ENCODE measurements at regions not wholly inside any gene's neighbourhood (a gene's known extent, or its start where the extent isn't known, plus 50 kb on each side); places are given as distances from the start of the nearest gene placed in this dataset.

DNA sequence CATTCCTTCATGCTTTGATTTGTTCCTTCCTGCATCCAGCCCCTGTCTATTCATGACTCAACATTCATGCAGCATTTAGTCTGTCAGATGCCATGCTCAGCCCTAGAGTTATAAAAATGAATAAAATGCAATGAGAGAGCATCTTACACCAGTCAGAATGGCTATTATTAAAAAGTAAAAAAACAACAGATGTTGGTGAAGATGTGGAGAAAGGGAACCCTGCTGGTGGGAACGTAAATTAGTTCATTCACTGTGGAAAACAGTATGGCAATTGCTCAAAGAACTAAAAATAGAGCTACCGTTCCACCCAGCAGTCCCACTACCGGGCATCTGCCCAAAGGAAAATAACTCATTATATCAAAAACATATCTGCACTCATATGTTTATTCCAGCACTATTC, 70.0 kb upstream of the GTF3A start:
- DNase-seq (ENCODE audit: low read depth), result no peak
- no peaks in the 10 kb centered on the region for H3K36me3 ChIP-seq (ENCODE audit: control insufficient read depth, insufficient read depth, low read length)
- TF ChIP-seq, protein P1, sequence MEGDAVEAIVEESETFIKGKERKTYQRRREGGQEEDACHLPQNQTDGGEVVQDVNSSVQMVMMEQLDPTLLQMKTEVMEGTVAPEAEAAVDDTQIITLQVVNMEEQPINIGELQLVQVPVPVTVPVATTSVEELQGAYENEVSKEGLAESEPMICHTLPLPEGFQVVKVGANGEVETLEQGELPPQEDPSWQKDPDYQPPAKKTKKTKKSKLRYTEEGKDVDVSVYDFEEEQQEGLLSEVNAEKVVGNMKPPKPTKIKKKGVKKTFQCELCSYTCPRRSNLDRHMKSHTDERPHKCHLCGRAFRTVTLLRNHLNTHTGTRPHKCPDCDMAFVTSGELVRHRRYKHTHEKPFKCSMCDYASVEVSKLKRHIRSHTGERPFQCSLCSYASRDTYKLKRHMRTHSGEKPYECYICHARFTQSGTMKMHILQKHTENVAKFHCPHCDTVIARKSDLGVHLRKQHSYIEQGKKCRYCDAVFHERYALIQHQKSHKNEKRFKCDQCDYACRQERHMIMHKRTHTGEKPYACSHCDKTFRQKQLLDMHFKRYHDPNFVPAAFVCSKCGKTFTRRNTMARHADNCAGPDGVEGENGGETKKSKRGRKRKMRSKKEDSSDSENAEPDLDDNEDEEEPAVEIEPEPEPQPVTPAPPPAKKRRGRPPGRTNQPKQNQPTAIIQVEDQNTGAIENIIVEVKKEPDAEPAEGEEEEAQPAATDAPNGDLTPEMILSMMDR (IDR thresholded peaks at IDR 0.05; ENCODE audit: insufficient read depth, low read depth, low read length), result peak; percentile 28
- ChIA-PET POLR2A (no interaction called here), CTCF (interaction anchor here (1.7 to 4.2 kb wide), 2 partner anchors 370 to 408 kb away, joined by 9 to 39 read pairs; no protein-coding TSS in a partner anchor)
- 0 out of 2 replicates have a peak, but pooled peaks cover 2% of the 10 kb centered on the region for H3K27me3 ChIP-seq (ENCODE audit: control insufficient read depth, insufficient read depth, low read length)
- no peak overlapping the region for H3K4me3 ChIP-seq (ENCODE audit: low read depth, low read length)

DNA sequence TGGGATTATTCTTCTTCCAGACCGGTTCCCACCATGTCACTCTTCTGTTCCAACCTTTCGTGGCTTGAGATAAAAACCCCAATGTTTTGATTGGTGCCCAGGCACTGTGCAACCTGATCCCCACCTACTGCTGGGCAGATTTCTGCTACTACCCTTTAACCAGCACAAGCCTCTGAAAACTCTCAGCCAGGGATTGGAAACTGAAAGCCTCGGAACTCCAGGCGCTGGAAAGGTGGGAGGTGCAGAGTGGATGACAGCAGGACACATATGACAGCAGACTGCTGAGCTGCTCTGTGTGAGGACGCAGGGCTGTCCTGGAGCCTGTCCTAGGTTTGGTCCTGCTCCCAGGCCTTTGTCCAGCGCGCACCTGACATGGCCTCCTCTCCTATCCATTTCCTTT, 68.5 kb upstream of the GTF3A start:
- no peaks in the 10 kb centered on the region for H3K36me3 ChIP-seq (ENCODE audit: control insufficient read depth, insufficient read depth, low read length)
- CTCF ChIA-PET, result interaction anchor here (1.1 to 4.2 kb wide), 2 partner anchors 368 to 371 kb away, joined by 3 to 39 read pairs; no protein-coding TSS in a partner anchor
- POLR2A ChIA-PET, result no interaction called here
- 0 out of 2 replicates have a peak, but pooled peaks cover 2% of the 10 kb centered on the region for H3K27me3 ChIP-seq (ENCODE audit: control insufficient read depth, insufficient read depth, low read length)
- H3K4me3 ChIP-seq (ENCODE audit: low read depth, low read length), result no peak overlapping the region
- TF ChIP-seq, protein P1 (IDR thresholded peaks at IDR 0.05; ENCODE audit: insufficient read depth, low read depth, low read length), result no peak
- no peak for DNase-seq (ENCODE audit: low read depth)

DNA sequence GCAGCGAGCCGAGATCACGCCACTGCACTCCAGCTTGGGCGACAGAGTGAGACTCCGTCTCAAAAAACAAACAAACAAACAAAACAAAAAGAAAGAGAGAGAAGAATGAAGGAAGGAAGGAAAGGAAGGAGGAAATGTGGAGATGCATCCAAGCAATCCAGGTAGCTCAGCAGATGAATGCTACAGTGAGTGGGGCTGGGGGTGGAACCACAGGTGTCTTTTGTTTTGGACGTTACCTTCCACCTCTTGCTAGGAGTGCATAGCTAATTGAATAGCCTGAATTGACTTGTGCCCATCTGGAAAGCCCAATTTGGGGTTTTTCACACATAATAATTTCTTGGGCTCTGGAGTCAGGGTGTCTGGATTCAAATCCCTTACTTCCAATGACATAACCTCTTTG, 66.0 kb upstream of the GTF3A start:
- ChIA-PET CTCF (interaction anchor here (1.0 to 10.7 kb wide), 17 partner anchors 8 to 627 kb away, joined by 3 to 227 read pairs (median 13); no protein-coding TSS in a partner anchor), POLR2A (no interaction called here)
- no peaks in the 10 kb centered on the region for H3K36me3 ChIP-seq (ENCODE audit: control insufficient read depth, insufficient read depth, low read length)
- H3K27me3 ChIP-seq (ENCODE audit: control insufficient read depth, insufficient read depth, low read length), result 0 out of 2 replicates have a peak, but pooled peaks cover 4% of the 10 kb centered on the region
- TF ChIP-seq, protein P1 (IDR thresholded peaks at IDR 0.05; ENCODE audit: insufficient read depth, low read depth, low read length), result no peak
- DNase-seq (ENCODE audit: low read depth), result no peak
- H3K4me3 ChIP-seq (ENCODE audit: low read depth, low read length), result no peak overlapping the region

DNA sequence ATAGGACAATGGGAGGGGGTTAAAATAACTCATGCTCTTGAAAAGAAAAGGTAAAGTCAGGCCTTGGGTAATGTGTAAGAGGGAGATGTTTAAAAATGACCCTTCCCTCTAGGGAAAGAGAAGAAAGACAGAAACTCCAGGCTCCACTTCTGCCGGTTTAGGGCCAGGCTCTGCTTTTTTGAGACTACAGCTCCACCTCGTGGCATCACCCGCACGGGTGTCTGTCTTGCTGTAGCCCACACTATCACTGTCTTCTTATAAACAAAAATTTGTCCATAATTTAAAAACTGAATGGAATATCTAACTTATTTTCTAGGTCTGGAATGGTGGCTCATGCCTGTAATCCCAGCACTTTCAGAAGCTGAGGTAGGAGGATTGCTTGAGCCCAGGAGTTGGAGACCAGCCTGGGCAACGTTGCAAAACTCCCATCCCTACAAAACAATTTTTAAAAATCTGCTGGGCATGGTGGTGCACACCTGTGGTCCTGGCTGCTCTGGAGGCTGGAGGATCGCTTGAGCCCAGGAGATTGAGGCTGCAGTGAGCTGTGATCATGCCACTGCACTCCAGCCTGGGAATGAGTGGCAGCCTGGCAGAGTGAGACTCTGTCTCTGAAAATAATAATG, 65.1 kb upstream of the GTF3A start:
- H3K4me3 ChIP-seq (ENCODE audit: low read depth, low read length), result no peak overlapping the region
- H3K27me3 ChIP-seq (ENCODE audit: control insufficient read depth, insufficient read depth, low read length), result 0 out of 2 replicates have a peak, but pooled peaks cover 4% of the 10 kb centered on the region
- TF ChIP-seq, protein P1 (IDR thresholded peaks at IDR 0.05; ENCODE audit: insufficient read depth, low read depth, low read length), result peak; percentile 82
- ChIA-PET CTCF (interaction anchor here (0.6 to 10.7 kb wide), 28 partner anchors 9 to 626 kb away, joined by 3 to 227 read pairs (median 6); partner anchors contain the start of gene RASL11A), POLR2A (interaction anchor here (0.6 kb wide), 1 partner anchor 74 kb away, joined by 14 read pairs; no protein-coding TSS in a partner anchor)
- no peak for DNase-seq (ENCODE audit: low read depth)
- no peaks in the 10 kb centered on the region for H3K36me3 ChIP-seq (ENCODE audit: control insufficient read depth, insufficient read depth, low read length)

DNA sequence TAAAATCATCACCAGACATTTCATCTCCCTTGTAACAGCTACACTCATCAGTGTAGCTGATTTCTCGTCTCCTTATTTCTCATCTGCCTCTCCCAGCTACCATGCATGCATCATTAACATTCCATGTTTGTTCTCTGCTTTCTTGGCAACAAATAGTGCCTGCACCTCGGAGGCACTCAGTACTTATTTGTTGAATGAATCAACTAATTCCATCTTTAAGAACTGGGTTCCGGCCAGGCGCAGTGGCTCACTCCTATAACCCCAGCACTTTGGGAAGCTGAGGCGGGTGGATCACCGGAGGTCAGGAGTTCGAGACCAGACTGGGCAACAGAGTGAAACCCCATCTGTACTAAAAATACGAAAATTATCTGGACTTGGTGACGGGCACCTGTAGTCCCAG, 63.9 kb upstream of the GTF3A start:
- CTCF ChIA-PET, result interaction anchor here (0.7 to 10.7 kb wide), 21 partner anchors 10 to 624 kb away, joined by 3 to 227 read pairs (median 14); no protein-coding TSS in a partner anchor
- H3K4me3 ChIP-seq (ENCODE audit: low read depth, low read length), result no peak overlapping the region
- H3K36me3 ChIP-seq (ENCODE audit: control insufficient read depth, insufficient read depth, low read length), result no peaks in the 10 kb centered on the region
- H3K27me3 ChIP-seq (ENCODE audit: control insufficient read depth, insufficient read depth, low read length), result peaks cover 4% of the 10 kb centered on the region; the same call in 1 of the 2 replicates
- TF ChIP-seq, protein P1 (IDR thresholded peaks at IDR 0.05; ENCODE audit: insufficient read depth, low read depth, low read length), result no peak
- DNase-seq (ENCODE audit: low read depth), result no peak
- POLR2A ChIA-PET, result no interaction called here
